K562 (cell line): ENCODE measurements at regions not wholly inside any gene's neighbourhood (a gene's known extent, or its start where the extent isn't known, plus 50 kb on each side); places are given as distances from the start of the nearest gene placed in this dataset.

Experiments used
- ATAC-seq: fragments of 200-7000 bp; cut with Tn5 transposase; 3 replicates; pipeline ENCODE4 v1.9.1; 2020; ENCODE audit warnings: moderate library complexity
- BruUV-seq: library from RNA; stranded (reverse); fragments of 400-500 nt; replicated peaks from 2 replicates; lab custom pipeline; 2021; lab: Mats Ljungman, UMichigan
- CTCF ChIA-PET: fragments of 300-600 bp; formaldehyde crosslinking; extraction: SDS; loops from one replicate; lab custom pipeline; 2021; ENCODE audit warnings: low intra/inter-chr PET ratio; lab: Yijun Ruan, JAX
- POLR2A ChIA-PET: fragments of 300-600, 350-650 bp; sonication (Branson Sonifier 250); formaldehyde crosslinking; extraction: SDS; loops from one replicate; lab custom pipeline; 2021; ENCODE audit warnings: antibody characterized with exemption, inconsistent platforms; lab: Yijun Ruan, JAX
- DNase-seq, 4 experiments: peaks; one replicate each; pipeline versions ENCODE4 v3.0.0 to v3.0.0-alpha.2; 2011 to 2018; ENCODE audit warnings: low spot score in 3 of 4, mixed read lengths in 3 of 4; ENCODE audit errors: extremely low read depth in 1 of 4
- FAIRE-seq: peaks from 2 replicates; lab custom pipeline; 2011; peaks lifted over from hg19 to GRCh38; lab: Jason Lieb, UNC
- H2AFZ ChIP-seq: 2 replicates; pipeline ENCODE4 v1.6.0; 2011; ENCODE audit warnings: low read depth, low read length, control low read depth, inconsistent platforms
- H3K27ac ChIP-seq: fragments of 200-600 bp; 3 replicates; pipeline ENCODE4 v1.8.0; 2011; ENCODE audit warnings: low read depth, mild to moderate bottlenecking, control low read depth, inconsistent platforms, low read length, moderate library complexity, mixed read lengths; ENCODE audit errors: extremely low read depth
- H3K27me3 ChIP-seq, 2 experiments: fragments of 300-600 bp in 1 of 2; 2 replicates in 1 of 2; 3 replicates in 1 of 2; pipeline versions ENCODE4 v1.6.0 to v1.8.0; 2011; ENCODE audit warnings: inconsistent platforms in 2 of 2, low read length in 2 of 2, mild to moderate bottlenecking in 1 of 2, mixed read lengths in 1 of 2, moderate library complexity in 1 of 2; ENCODE audit not compliant: control insufficient read depth in 2 of 2, insufficient read depth in 2 of 2
- H3K36me3 ChIP-seq: fragments of 300-600 bp; 3 replicates; pipeline ENCODE4 v1.8.0; 2011; ENCODE audit warnings: mild to moderate bottlenecking, low read length, inconsistent platforms; ENCODE audit not compliant: control insufficient read depth, insufficient read depth
- H3K4me1 ChIP-seq, 2 experiments: fragments of 200-600 bp in 1 of 2; replicated peaks in 1 of 2; 2 replicates in 1 of 2; 3 replicates in 1 of 2; pipeline versions ENCODE4 v1.5.1 to v1.8.0; 2011; ENCODE audit warnings: inconsistent platforms in 2 of 2, low read length in 2 of 2, mild to moderate bottlenecking in 1 of 2, mixed read lengths in 1 of 2, moderate library complexity in 1 of 2; ENCODE audit not compliant: control insufficient read depth in 2 of 2, insufficient read depth in 2 of 2
- H3K4me2 ChIP-seq: 2 replicates; pipeline ENCODE4 v1.6.1; 2011; ENCODE audit warnings: low read length, control low read depth, inconsistent platforms, mixed read lengths; ENCODE audit not compliant: insufficient read depth
- H3K4me3 ChIP-seq: fragments of 200-600 bp; sonication (generic), shearing (Covaris generic); 2 replicates; pipeline ENCODE4 v1.5.1; 2016; ENCODE audit warnings: control low read depth, inconsistent platforms
- H3K79me2 ChIP-seq: fragments of 200-600 bp; 3 replicates; pipeline ENCODE4 v1.8.0; 2011; ENCODE audit warnings: low read length, inconsistent platforms; ENCODE audit not compliant: control insufficient read depth, insufficient read depth
- H3K9ac ChIP-seq, 2 experiments: 2 replicates each; pipeline versions ENCODE4 v1.6.0 to v1.6.1; 2011; ENCODE audit warnings: low read depth in 2 of 2, low read length in 2 of 2, control low read depth in 1 of 2, inconsistent platforms in 1 of 2, mild to moderate bottlenecking in 1 of 2, mixed read lengths in 1 of 2; ENCODE audit not compliant: insufficient read depth in 1 of 2
- H3K9me1 ChIP-seq: one replicate; pipeline ENCODE4 v1.6.0; 2011; ENCODE audit warnings: inconsistent platforms, mild to moderate bottlenecking, low read length, moderate library complexity; ENCODE audit not compliant: control insufficient read depth, insufficient read depth
- H3K9me3 ChIP-seq: replicated peaks from 2 replicates; pipeline ENCODE4 v1.5.1; 2011; ENCODE audit warnings: low read depth, low read length, inconsistent platforms; ENCODE audit not compliant: control insufficient read depth, insufficient read depth
- H4K20me1 ChIP-seq: replicated peaks from 2 replicates; pipeline ENCODE4 v1.6.1; 2011; ENCODE audit warnings: low read length, inconsistent platforms, mixed read lengths; ENCODE audit not compliant: control insufficient read depth, insufficient read depth
- ARHGAP35 ChIP-seq: fragments of 450-650 bp; IDR thresholded peaks from 2 replicates; pipeline ENCODE4 v1.6.1; 2018; ENCODE audit not compliant: partially characterized antibody
- BCOR ChIP-seq: fragments of 450-650 bp; IDR thresholded peaks from 2 replicates; pipeline ENCODE4 v1.6.1; 2016
- BHLHE40 ChIP-seq: IDR thresholded peaks from 2 replicates; pipeline ENCODE4 v1.6.1; 2011; ENCODE audit warnings: low read length, improper control_type of control experiment
- CXXC5 ChIP-seq: fragments of 250-450 bp; sonication (Bioruptor Pico); IDR thresholded peaks from 2 replicates; pipeline ENCODE4 v1.8.0; 2022; ENCODE audit warnings: inconsistent platforms, mild to moderate bottlenecking, moderate library complexity
- ELF1 ChIP-seq: fragments of 200-800 bp; sonication (Bioruptor generic); IDR thresholded peaks from 2 replicates; pipeline ENCODE4 v1.6.1; 2016; ENCODE audit warnings: missing genetic modification characterization, missing compliant biosample characterization
- HDAC1 ChIP-seq, 2 experiments: fragments of 450-650 bp; IDR thresholded peaks; 2 replicates each; pipeline ENCODE4 v1.6.1; 2016 to 2017; ENCODE audit warnings: inconsistent platforms in 1 of 2, mild to moderate bottlenecking in 1 of 2, moderate library complexity in 1 of 2
- JUN ChIP-seq, 2 experiments: sonication (generic) in 1 of 2; formaldehyde crosslinking in 1 of 2; IDR thresholded peaks; 2 replicates each; pipeline versions ENCODE4 v1.6.1 to v1.8.0; 2012 to 2022; ENCODE audit warnings: borderline replicate concordance in 2 of 2, mild to moderate bottlenecking in 2 of 2, improper control_type of control experiment in 1 of 2, low read depth in 1 of 2, low read length in 1 of 2, missing genetic modification reagents in 1 of 2
- LARP7 ChIP-seq: fragments of 450-650 bp; IDR thresholded peaks from 2 replicates; pipeline ENCODE4 v1.6.1; 2016
- MTA1 ChIP-seq: fragments of 450-650 bp; IDR thresholded peaks from 2 replicates; pipeline ENCODE4 v1.6.1; 2017; ENCODE audit warnings: borderline replicate concordance
- NR2C2 ChIP-seq, 2 experiments: fragments of 200-800 bp in 1 of 2; sonication (Bioruptor generic) in 1 of 2; sonication (generic) in 1 of 2; formaldehyde crosslinking in 1 of 2; IDR thresholded peaks; 2 replicates each; pipeline versions ENCODE4 v1.6.1 to v1.8.0; 2016 to 2022; ENCODE audit warnings: mild to moderate bottlenecking in 1 of 2, missing compliant biosample characterization in 1 of 2, missing genetic modification characterization in 1 of 2, missing genetic modification reagents in 1 of 2
- PHB2 ChIP-seq: fragments of 450-650 bp; IDR thresholded peaks from 2 replicates; pipeline ENCODE4 v1.6.1; 2017; ENCODE audit warnings: low read depth
- PYGO2 ChIP-seq: fragments of 450-650 bp; IDR thresholded peaks from 2 replicates; pipeline ENCODE4 v1.6.1; 2016; ENCODE audit warnings: mild to moderate bottlenecking, missing genetic modification characterization, moderate library complexity, missing compliant biosample characterization
- RBFOX2 ChIP-seq: fragments of 200-400 bp; formaldehyde crosslinking; IDR thresholded peaks from 2 replicates; pipeline ENCODE4 v1.6.1; 2017; ENCODE audit warnings: low read depth, mild to moderate bottlenecking, low read length, moderate library complexity
- TRIM28 ChIP-seq: fragments of 450-650 bp; IDR thresholded peaks from 2 replicates; pipeline ENCODE4 v1.6.1; 2017
- YY1 ChIP-seq, 3 experiments: IDR thresholded peaks; 2 replicates each; pipeline ENCODE4 v1.6.1; 2011; ENCODE audit warnings: low read length in 2 of 3, mild to moderate bottlenecking in 2 of 3, moderate library complexity in 2 of 3, borderline replicate concordance in 1 of 3, control low read depth in 1 of 3, low read depth in 1 of 3; ENCODE audit not compliant: insufficient read depth in 3 of 3, insufficient replicate concordance in 2 of 3, control insufficient read depth in 1 of 3, insufficient read length in 1 of 3; ENCODE audit errors: extremely low read depth in 1 of 3
- ZNF76 ChIP-seq: fragments of 250-450 bp; sonication (Bioruptor Pico); IDR thresholded peaks from 2 replicates; pipeline ENCODE4 v1.4.0; 2020; ENCODE audit warnings: mild to moderate bottlenecking, moderate library complexity, borderline replicate concordance
- WGBS: fragments of 100-300 bp; shearing (Covaris generic); methylation state at CpG from one replicate; pipeline ENCODE4 v1.1.6; 2016; ENCODE audit warnings: low coverage, mixed read lengths; ENCODE audit not compliant: insufficient coverage; ENCODE audit errors: missing lambda C conversion rate; 5-methylcytosine and 5-hydroxymethylcytosine counted together
- in situ Hi-C: fragments of 300-500 bp; cut with MboI; formaldehyde crosslinking; loops from 4 replicates; pipeline ENCODE4 v1.15.0; 2018; ENCODE audit warnings: inconsistent platforms, mixed read lengths
- intact Hi-C: fragments of 100-400 bp; cut with micrococcal nuclease; formaldehyde crosslinking; loops from 2 replicates; pipeline ENCODE4 v1.14.2; 2022
- TF ChIP-seq, protein P1 (sequence below): fragments of 200-800 bp; sonication (Bioruptor generic); IDR thresholded peaks from 2 replicates; pipeline ENCODE4 v1.6.1; 2017; ENCODE audit warnings: missing genetic modification characterization, missing compliant biosample characterization
- TF ChIP-seq, protein P2 (sequence below): fragments of 250-450 bp; sonication (Bioruptor Pico); IDR thresholded peaks from 2 replicates; pipeline ENCODE4 v1.5.1; 2021; ENCODE audit warnings: mild to moderate bottlenecking
- TF ChIP-seq, protein P3 (sequence below): fragments of 450-650 bp; conservative IDR thresholded peaks from 2 replicates; pipeline ENCODE4 v1.6.1; 2016; ENCODE audit warnings: missing genetic modification characterization, low read depth, mild to moderate bottlenecking, control low read depth, missing compliant biosample characterization

DNA sequence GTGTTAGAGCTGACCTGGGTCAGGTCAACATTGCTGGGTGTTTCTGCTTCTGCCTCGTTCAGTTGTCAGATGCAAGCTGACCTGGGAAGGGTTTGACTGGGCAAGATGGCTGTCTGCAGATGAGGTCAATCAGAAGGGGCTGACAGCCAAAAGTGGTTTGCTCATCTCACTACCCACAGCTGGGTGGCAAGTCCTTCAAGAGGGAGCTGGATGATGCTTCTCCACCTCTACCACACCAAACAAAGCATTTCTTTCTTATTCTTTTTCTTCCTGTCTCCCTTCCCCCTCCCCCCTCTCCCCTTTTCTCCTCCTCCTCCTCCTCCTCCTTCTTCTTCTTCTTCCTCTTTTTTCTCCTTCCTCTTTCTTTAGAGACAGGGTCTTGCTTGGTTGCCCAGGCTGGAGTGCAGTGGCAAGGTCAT lies 268.2 kb upstream of the PLEKHG7 start:
- Histone ChIP-seq H2AFZ (peak overlapping the region; percentile 49), H3K27ac (no peak overlapping the region), H3K9ac (no peak overlapping the region), H3K4me2 (no peak overlapping the region), H3K36me3 (no peaks in the 10 kb centered on the region), H3K4me3 (no peak overlapping the region), H3K27me3 (no peaks in the 10 kb centered on the region), H3K9me3 (no peaks in the 10 kb centered on the region), H3K9me1 (no peaks in the 10 kb centered on the region), H4K20me1 (no peaks in the 10 kb centered on the region), H3K79me2 (no peaks in the 10 kb centered on the region), H3K4me1 (peaks cover 0 to 3% of the 10 kb centered on the region in 2 experiments; a peak in 2 of 5 replicates)
- in situ Hi-C loops (no loop called here), intact Hi-C loops (no loop called here)
- ATAC-seq (no peak), FAIRE-seq (no peak), DNase-seq (no peak)
- CTCF ChIA-PET, result no interaction called here
- BruUV-seq, result no TSS peak
- POLR2A ChIA-PET, result interaction anchor here (0.7 kb wide), 1 partner anchor 313 kb away, joined by 3 read pairs; no protein-coding TSS in a partner anchor
- 0% methylated on average over 1 of the region's 1 CpG for WGBS
- TF ChIP-seq RBFOX2, result no peak
- TF ChIP-seq MTA1, result 0 out of 2 replicates have a peak, but pooled peaks have one; percentile 21
- TF ChIP-seq TRIM28, result no peak
- TF ChIP-seq, protein P1, sequence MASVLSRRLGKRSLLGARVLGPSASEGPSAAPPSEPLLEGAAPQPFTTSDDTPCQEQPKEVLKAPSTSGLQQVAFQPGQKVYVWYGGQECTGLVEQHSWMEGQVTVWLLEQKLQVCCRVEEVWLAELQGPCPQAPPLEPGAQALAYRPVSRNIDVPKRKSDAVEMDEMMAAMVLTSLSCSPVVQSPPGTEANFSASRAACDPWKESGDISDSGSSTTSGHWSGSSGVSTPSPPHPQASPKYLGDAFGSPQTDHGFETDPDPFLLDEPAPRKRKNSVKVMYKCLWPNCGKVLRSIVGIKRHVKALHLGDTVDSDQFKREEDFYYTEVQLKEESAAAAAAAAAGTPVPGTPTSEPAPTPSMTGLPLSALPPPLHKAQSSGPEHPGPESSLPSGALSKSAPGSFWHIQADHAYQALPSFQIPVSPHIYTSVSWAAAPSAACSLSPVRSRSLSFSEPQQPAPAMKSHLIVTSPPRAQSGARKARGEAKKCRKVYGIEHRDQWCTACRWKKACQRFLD (CRISPR knock-in tag), result no peak
- TF ChIP-seq ELF1 (tag), result no peak
- no peak for TF ChIP-seq CXXC5
- no peak for TF ChIP-seq BHLHE40
- no peak for TF ChIP-seq NR2C2 (CRISPR knock-in tag; IDR thresholded peaks at IDR 0.05)
- 0 out of 2 replicates have a peak, but pooled peaks have one; percentile 19 for TF ChIP-seq NR2C2 (tag; IDR thresholded peaks at IDR 0.05)
- TF ChIP-seq YY1 (IDR thresholded peaks at IDR 0.05; ENCODE audit: borderline replicate concordance in 1 of 3, control insufficient read depth in 1 of 3, extremely low read depth in 1 of 3, insufficient read depth in 3 of 3, insufficient read length in 1 of 3, insufficient replicate concordance in 2 of 3, low read depth in 1 of 3, low read length in 2 of 3), result peak in 1 of 3 experiments; percentile 50
- TF ChIP-seq JUN (IDR thresholded peaks at IDR 0.05; ENCODE audit: borderline replicate concordance, low read depth, low read length), result no peak
- no peak for TF ChIP-seq JUN (CRISPR knock-in tag; IDR thresholded peaks at IDR 0.05; ENCODE audit: borderline replicate concordance)
- no peak for TF ChIP-seq PYGO2 (tag)
- TF ChIP-seq, protein P2, sequence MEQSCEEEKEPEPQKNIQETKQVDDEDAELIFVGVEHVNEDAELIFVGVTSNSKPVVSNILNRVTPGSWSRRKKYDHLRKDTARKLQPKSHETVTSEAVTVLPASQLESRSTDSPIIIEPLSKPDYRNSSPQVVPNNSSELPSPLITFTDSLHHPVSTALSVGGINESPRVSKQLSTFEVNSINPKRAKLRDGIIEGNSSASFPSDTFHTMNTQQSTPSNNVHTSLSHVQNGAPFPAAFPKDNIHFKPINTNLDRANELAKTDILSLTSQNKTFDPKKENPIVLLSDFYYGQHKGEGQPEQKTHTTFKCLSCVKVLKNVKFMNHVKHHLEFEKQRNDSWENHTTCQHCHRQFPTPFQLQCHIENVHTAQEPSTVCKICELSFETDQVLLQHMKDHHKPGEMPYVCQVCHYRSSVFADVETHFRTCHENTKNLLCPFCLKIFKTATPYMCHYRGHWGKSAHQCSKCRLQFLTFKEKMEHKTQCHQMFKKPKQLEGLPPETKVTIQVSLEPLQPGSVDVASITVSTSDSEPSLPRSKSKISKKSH (CRISPR knock-in tag), result no peak
- TF ChIP-seq HDAC1 (IDR thresholded peaks at IDR 0.05), result no peak
- TF ChIP-seq ARHGAP35, result no peak
- TF ChIP-seq, protein P3, sequence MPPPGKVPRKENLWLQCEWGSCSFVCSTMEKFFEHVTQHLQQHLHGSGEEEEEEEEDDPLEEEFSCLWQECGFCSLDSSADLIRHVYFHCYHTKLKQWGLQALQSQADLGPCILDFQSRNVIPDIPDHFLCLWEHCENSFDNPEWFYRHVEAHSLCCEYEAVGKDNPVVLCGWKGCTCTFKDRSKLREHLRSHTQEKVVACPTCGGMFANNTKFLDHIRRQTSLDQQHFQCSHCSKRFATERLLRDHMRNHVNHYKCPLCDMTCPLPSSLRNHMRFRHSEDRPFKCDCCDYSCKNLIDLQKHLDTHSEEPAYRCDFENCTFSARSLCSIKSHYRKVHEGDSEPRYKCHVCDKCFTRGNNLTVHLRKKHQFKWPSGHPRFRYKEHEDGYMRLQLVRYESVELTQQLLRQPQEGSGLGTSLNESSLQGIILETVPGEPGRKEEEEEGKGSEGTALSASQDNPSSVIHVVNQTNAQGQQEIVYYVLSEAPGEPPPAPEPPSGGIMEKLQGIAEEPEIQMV (tag), result no peak
- TF ChIP-seq LARP7, result no peak
- TF ChIP-seq ZNF76 (CRISPR knock-in tag), result no peak
- TF ChIP-seq BCOR, result 0 out of 2 replicates have a peak, but pooled peaks have one; percentile 29
- no peak for TF ChIP-seq PHB2
